OCI-M1 (cell line): ENCODE measurements at regions not wholly inside any gene's neighbourhood (a gene's known extent, or its start where the extent isn't known, plus 50 kb on each side); places are given as distances from the start of the nearest gene placed in this dataset.
"Not testable (repeated sequence)": the region's sequence is repeated elsewhere in the genome, so short reads cannot be mapped to it uniquely, and the experiment has no call there.

Experiments
- DNase-seq: peaks from one replicate; lab custom pipeline; 2025; lab: John Stamatoyannopoulos, UW

DNA sequence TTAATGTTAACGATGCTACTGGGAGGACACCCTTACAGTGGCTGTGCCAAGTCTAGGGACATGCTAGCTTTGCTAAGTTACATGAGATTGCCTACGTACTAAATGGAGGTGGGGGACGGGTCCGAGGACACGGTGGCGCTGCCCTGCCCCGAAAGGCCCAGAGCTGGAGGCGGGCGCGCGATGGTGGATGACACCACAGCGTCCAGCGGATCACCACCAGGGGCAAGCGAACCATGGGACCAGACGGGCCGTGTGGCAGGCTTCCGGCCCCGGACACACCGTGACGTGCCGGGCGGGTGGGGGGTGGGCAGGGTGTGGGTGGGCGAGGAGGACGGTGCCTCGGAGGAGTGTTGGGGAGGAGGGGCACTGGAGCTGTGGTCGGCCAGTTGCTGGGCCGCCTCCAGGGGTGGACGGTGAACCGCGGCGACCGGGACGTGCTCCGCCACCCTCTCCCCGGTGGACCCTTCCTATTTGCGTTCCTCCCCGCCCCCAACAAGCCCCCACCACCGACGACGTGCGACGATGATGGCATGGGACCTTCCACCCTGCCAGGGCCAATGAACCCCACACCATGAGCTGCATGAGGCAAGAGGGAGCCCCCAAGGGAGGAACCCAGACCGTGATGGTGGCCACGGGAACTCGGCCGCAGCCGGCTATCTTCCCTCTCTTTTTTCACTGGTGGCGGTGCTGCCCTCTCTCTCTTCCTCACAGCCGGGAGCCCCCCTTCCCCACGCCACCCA is 773.3 kb upstream of the DEFB115 start:
- no peak for DNase-seq

DNA sequence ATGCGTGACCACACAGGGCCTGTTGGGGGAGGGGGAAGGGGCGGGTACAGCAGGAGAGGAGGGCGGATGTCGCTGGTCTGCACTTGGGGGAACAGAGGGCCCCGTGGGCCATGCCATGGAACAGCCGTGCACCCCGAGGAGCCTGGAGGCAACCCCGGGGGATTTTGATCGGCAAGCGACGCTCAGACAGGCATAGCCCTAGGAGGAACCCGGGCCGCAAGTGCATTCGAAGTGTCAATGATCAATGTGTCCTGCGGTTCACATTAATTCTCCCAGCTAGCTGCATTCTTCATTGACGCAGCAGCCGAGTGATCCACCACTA is 772.8 kb upstream of the DEFB115 start:
- DNase-seq, result no peak

DNA sequence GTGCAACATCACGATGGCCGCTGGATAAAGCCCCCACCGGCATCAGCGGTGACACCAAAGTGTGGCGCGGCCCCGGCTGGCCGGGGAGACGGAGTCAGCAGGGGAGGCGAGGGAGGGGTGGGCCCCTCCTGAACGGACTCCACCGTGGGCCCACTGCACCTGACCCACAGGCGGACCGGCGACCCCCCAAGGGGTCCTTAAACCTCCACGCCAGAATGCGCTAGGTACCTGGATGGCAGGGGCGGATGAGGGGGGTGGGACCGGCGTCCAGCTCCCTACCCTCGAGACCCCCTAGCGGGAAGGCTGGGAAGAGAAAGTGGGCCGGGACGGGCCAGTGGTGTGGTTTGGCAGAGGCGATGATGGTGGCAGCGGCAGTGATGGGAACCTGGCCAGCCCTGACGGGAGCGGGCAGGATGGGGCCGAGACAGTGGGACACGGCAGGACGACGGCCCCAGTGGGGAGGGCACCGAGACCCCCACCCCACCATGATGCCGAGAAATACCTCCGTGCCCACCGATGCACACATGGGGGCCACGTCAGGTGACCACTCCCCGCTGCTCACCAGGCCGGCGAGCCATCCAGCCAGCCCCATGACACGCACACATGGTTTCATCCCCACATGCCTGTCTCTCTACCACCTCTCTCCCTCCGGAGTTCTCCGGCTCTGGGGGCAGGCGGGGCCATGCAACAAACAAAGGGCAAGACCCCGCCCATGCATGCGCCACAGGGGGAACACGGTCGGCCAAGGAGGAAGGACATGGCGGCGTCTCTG is 771.9 kb upstream of the DEFB115 start:
- no peak for DNase-seq

DNA sequence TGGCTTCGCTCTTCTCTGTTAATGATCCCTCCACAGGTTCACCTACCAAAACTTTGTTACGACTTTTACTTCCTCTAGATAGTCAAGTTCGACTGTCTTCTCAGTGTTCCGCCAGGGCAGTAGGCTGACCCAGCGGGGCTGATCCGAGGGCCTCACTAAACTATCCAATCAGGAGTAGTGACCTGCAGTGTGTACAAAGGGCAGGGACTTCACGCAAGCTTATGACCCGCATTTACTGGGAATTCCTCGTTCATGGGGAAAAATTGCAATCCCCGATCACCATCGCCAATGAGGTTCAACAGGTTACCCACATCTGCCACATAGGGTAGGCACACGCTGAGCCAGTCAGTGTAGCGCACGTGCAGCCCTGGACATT is 771.4 kb upstream of the DEFB115 start:
- no peak for DNase-seq

DNA sequence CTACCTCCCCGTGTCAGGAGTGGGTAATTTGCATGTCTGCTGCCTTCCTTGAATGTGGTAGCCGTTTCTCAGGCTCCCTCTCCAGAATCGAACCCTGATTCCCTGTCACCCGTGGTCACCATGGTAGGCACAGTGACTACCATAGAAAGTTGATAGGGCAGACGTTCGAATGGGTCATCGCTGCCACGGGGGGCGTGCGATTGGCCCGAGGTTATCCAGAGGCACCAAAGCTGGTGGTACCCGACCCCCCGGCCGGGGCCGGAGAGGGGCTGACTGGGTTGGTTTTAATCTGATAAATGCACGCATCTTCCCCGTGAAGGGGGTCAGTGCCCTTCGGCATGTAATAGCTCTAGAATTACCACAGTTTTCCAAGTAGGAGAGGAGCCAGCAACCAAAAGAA is 770.0 kb upstream of the DEFB115 start:
- not testable (repeated sequence) for DNase-seq

DNA sequence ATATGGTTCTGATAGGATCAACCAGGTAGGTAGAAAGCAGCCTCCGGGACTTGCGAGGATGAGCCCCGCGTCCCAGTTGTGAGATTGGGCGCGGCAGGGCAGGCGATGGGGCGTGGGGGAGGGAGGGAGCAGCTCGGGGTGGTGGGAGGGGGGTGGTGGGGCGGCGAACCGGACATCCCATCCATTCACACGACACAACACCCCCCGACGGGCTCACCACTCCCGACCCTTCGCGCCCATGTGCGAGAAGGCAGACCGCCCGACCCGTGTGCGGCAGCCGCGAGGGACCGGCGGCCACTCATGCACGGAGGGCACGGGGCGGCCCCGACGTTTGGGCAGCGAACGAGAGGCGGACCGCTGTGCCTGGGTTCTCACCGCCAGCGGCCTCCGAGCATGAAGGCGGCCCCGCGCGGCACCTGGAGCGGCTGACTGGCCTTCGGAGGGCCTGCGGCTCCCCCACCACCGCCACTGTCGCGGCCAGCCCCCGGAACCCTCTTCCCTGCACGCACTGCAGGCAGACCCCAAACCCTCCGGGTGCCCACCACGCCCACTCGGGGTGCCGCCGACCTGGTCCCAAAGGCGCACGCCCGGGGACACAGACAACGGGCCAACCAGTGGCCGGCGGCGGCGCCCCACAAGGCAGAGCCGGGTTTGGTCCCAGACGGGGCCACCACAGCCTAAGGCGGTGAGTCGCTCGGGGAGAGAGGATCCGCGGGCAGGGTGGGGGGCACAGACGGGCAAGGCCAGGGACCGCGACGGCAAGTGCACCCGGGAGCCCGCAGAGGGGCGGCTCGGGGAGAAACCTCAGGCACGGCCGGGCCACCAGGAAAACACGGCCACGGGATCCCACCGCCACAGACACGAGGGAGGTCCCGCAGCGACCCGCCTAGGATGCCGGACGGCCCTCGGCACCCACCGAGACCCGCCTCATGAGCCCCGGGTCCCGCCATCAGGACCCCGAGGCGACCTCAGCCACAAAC is 769.2 kb upstream of the DEFB115 start:
- DNase-seq, result no peak

DNA sequence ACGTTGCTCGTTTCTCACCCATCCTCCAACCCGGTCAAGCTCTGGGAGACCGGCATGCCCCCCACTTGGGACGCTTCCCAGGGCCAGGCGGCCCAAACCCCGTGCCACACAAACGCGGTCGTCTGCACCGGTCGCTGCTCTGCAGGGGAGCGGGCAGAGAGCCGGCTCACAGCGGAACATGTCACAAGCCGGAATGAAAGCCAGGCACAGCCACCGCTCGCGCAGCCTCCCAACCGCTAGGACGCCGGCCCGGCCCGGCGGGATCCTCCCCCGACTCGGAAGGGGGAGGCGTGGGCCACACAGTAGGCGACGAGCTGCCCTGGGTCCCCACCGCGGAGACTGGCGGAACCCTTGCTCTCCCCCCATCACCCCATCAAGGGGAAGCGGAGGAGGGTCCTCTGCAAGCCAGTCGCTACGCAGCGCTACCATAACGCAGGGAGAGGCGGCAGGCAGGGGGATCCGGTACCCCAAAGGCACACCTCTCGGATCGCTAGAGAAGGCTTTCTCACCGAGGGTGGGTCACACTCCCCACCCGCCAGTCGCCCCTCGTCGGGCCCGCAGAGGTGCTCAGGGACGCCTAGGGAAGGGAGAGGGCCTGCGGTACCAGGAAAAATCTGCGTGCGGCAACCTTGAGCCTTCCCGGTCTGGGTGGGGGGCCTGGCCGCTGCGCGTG is 768.4 kb upstream of the DEFB115 start:
- no peak for DNase-seq

DNA sequence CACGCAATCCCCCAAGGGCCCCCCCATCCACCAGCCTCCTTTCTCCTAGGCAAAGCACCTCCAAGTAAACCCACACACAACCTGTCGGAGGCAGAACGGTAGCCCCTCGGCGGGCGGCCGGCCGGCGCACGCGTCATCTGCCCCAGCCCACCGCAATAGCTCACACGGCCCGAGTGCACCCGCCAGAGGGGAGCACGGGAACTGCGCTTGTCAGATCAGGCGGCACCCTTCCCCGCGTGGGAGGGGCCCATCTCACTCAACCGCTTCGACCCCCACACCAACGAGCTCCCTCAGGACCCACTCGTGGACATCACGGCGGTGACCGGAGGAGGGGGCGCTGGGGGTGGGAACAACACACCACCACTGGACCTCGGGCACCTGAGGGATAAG is 767.9 kb upstream of the DEFB115 start:
- no peak for DNase-seq

DNA sequence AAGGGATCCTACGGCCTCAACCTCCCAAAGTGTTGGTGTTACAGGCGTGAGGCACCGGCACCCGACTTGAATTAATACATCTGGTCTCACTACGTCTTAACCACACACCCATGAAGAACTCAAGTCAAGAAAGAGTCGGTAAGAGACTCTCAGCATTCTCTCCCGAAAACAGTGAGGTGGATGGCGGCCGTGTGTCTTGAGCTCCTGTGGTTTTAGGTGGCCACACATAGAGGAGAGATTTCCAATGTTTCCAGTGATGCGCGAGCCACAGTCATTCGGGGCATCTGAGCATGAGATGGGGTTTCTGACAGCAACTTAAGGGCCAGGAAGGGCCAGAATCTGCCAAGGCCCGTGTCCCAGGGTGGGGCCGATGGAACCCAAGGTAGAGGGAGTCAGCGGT is 766.4 kb upstream of the DEFB115 start:
- DNase-seq, result no peak

DNA sequence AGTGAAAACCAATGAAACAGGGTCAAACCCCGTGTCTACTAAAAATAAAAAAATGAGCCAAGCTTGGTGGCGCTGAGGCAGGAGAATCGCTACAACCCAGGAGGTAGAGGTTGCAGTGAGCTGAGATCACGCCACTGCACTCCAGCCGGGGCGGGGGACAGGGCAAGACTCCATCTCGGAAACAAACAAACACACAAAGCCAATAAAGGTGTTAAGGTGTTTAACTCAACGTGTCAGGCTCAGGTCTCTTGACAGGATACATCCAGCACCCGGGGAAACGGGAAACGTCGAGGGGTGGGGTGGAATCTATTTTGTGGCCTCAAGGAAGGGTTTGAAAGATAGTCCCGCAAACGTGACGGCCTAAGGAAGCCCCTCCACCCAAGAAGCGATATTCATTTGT is 760.8 kb upstream of the DEFB115 start:
- peak; percentile 10 for DNase-seq

DNA sequence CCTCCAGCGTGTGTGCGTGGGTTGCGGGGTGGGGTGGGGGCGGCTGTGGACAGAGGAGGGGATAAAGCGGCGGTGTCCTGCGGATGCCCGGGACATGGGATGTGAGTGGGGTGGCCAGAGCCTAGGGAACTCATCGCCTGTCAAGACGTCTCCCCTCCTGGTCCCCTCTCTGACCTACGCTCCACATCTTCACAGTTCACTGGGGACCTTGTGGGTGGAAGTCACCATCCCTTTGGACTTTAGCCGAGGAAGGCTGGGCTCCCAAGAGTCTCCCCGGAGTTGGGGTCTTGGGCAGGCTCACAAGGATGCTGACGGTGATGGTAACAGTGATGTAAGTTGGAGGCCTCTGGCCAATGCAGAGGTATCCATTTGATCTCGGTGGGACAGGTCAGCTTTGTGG is 760.3 kb upstream of the DEFB115 start:
- not testable (repeated sequence) for DNase-seq

DNA sequence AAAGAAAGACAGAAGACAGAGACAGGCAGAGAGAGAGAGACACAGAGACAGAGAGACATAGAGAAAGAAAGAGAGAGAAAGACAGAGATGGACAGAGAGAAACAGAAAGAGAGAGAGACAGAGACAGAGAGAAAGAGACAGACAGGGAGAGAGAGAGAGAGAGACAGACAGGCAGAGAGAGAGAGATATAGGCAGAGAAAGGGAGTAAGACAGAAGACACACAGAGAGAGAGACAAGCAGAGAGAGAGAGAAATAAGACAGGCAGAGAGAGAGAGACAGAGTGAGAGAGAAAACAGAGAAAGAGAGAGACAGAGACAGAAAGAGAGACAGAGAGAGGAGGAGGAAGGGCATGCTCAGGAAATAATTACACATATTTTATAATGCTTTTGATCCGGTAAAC is 758.3 kb upstream of the DEFB115 start:
- no peak for DNase-seq

DNA sequence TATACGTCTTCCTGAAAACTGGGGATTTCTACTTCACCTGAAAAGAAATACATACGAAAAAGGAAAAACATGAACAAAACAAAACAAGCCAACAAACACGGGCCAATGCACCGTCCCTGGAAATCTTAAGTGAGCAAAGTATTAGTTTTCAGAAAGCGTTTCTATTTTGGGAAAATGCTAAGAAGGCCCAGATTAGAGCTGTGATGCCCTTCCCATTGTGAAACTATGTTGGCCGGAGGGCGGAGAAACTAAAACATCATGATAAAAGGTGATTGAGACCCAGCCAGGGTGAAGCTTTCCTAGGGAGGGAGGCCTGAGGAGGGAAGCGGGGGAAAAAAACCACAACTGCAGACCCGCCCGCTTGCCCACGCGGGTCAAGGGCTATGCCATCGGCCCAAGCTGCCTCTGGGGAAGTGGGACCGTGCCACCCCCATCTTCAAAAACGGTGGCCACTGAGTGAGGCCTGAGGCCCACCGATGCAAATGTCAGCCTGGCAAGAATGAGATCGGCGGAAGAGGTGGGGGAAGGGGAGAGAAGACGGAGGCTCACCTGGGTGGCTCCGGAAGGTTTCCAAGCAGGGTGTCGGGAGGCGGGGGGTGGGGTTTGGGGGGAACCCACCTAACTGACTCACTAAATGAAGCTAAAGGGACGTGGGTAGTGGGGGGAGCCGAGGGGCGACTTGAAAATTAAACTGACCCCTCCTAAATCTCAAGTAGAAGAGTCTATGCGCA is 757.6 kb upstream of the DEFB115 start:
- not testable (repeated sequence) for DNase-seq

DNA sequence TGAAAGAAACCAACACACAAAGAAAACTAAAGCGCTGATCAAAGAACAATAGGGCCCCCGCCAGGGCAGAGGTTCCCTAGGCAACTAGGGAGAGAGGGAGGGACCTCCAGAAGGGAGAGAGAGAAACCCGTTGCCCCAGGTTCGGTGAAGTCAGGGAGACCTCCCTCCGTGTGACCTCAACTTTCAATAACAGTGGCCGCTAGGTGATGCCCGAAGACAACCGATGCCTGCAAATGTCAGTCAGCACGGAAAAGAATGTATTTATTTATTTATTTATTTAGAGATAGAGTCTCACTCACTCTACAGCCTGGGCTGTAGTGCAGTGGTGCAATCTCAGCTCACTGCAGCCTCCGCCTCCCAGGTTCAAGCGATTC is 757.0 kb upstream of the DEFB115 start:
- DNase-seq, result peak; percentile 54

DNA sequence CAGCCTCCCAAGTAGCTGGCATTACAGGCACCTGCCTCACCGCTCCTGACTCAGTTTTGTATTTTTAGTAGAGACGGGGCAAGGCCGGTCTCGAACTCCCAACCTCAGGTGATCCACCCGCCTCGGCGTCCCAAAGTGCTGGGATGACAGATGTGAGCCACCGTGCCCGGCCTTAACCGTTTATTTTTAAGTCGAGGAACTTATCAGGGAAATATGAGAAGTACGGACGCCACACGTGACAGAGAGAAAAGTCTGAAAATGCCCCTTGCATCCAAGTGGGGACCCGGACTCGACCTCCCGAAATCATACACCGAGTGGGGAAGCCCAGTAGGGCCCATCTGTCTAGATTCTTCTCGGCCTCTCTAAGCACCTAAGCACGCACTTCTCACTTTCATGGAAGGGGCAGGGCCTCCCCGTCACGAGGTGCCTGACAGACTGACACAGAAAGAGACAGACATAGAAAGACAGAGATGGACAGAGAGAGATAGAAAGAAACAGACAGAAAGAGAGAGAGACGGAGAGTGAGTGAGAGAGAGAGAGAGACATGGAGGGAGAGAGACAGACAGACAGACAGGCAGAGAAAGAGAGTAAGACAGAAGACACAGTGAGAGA is 756.5 kb upstream of the DEFB115 start:
- peak; percentile 7 for DNase-seq

DNA sequence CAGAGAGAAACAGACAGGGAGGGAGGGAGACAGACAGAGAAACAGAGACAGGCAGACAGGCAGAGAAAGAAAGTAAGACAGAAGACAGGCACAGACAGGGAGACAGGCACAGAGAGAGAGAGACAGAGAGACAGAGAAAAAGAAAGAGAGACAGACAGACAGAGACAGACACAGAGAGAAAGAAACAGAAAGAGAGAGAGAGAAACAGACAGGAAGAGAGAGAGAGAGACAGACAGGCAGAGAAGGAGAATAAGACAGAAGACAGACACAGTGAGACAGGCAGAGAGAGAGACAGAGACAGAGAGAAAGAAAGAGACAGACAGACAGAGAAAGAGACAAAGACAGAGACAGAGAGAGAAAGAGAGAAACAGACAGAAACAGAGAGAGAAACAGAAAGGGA is 754.8 kb upstream of the DEFB115 start:
- DNase-seq, result peak; percentile 16

DNA sequence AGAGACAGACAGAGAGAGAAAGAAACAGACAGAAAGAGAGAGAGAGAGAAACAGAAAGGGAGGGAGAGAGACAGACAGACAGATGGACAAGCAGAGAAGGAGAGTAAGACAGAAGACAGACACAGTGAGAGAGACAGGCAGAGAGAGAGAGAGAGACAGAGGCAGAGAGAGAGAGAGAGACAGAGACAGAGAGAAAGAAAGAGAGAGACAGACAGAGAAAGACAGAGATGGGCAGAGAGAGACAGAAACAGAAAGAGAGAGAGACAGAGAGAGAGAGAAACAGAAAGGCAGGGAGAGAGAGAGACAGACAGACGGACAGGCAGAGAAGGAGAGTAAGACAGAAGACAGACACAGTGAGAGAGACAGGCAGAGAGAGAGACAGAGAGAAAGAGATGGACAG is 754.3 kb upstream of the DEFB115 start:
- not testable (repeated sequence) for DNase-seq

DNA sequence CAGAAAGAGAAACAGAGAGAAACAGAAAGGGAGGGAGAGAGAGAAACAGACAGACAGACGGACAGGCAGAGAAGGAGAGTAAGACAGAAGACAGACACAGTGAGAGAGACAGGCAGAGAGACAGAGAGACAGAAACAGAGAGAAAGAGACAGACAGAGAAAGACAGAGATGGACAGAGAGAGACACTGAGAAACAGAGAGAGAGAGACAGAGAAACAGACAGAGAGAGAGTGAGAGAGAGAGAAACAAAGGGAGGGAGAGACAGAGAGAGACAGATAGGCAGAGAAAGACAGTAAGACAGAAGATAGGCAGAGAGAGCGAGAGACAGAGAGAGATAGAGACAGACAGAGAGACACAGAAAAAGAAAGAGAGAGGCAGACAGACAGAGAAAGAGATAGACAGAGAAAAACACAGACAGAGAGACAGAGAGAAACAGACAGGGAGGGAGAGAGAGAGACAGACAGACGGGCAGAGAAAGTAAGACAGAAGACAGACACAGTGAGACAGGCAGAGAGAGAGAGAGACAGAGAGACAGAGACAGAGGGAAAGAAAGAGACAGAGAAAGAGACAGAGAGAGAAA is 753.4 kb upstream of the DEFB115 start:
- no peak for DNase-seq

DNA sequence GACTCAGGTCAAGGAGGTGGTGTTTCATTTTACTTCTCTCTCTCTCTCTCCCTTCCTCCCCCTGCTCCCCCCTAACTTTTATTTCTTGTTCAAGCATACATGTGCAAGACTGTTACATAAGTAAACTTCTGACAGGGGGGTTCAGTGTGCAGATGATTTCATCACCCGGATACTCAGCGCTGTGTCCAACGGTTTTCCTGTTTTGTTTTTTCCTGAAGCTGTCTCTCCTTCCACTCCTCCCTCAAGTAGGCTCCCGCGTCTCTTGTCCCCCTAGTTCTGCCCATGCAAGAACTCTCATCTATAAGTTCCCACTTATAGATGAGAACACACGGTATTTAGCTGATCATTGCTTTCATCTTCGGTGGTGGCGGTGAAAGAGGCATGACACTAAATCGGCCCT is 751.9 kb upstream of the DEFB115 start:
- DNase-seq, result no peak

DNA sequence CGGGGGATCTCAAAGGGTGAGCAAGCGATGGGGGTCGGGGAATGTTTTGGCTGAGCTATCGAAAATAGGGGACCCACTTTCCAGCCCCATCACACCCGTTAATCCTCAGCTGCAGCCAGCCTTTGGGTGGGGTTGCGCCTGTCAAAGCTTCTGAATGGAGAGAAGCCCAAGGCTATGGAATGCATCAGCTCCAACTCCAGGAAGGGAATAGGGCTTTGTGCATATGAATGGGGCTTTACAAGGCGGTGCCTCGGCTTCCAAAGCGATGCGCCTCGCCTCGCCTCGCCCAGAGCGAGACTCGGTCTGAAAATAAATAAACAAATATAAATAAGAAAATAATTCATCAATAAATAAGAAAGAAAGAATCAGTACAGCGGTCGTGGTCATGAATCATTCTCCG is 751.4 kb upstream of the DEFB115 start:
- no peak for DNase-seq

DNA sequence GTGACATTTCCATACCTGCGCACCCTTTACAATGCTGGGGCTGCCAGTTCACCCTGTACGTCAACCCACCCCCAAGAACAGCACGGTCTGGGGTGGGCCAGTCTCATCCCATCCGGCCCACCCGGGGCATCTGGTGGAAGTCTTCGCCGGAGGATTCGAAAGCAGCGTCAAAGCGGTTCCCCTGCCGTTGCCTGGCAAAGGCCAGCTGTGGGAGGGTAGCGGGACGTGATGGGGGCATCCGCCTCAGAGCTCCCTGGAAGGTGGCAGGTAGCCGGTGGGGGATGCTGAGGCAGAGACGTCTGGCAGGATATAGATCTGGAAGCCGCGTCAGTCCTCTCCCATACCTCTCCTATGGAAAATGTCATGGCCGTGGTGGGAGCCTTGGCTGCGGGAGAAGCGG is 749.1 kb upstream of the DEFB115 start:
- not testable (repeated sequence) for DNase-seq
